ENCODE measurements at regions not wholly inside any gene's neighbourhood (a gene's known extent, or its start where the extent isn't known, plus 50 kb on each side); places are given as distances from the start of the nearest gene placed in this dataset.

- no peak overlapping the region for H3K4me3 ChIP-seq
- WGBS, 5 donors, result 48 to 71% (median 65%) methylated on average over 5 to 6 of the region's 6 CpGs
- intact Hi-C loops (cut with DNase I; ENCODE audit: low total_unique reads), result no loop called here
- DNase-seq, result no peak
- H3K4me1 ChIP-seq, result no peaks in the 10 kb centered on the region
- H3K36me3 ChIP-seq, result no peaks in the 10 kb centered on the region
- H3K27ac ChIP-seq, result no peak overlapping the region
- H3K27me3 ChIP-seq, result no peaks in the 10 kb centered on the region
- no peak for TF ChIP-seq EP300 (IDR thresholded peaks at IDR 0.05)
- no peak for TF ChIP-seq POLR2AphosphoS5 (IDR thresholded peaks at IDR 0.05)
- TF ChIP-seq POLR2A (IDR thresholded peaks at IDR 0.05), result no peak
- H3K9me3 ChIP-seq, result peaks cover 3 to 17% (median 11%) of the 10 kb centered on the region in 4 donors
Observed at GRCh38 chr14:104496095-104496494, 83.5 kb upstream of the C14orf180 start.

GRCh38 chr14:104499784-104500760, 79.5 kb upstream of the C14orf180 start:
- peaks cover 0 to under 1% (median 0%) of the 10 kb centered on the region in 3 donors for H3K27me3 ChIP-seq
- TF ChIP-seq CTCF (IDR thresholded peaks at IDR 0.05) (no peak), POLR2AphosphoS5 (IDR thresholded peaks at IDR 0.05) (no peak), EP300 (IDR thresholded peaks at IDR 0.05) (no peak), POLR2A (IDR thresholded peaks at IDR 0.05) (no peak)
- H3K4me3 ChIP-seq, result no peak overlapping the region
- no peaks in the 10 kb centered on the region for H3K4me1 ChIP-seq
- no peak for DNase-seq
- WGBS, 5 donors, result 82 to 89% (median 83%) methylated on average over 15 of the region's 15 CpGs
- peaks cover 11 to 32% (median 28%) of the 10 kb centered on the region in 4 donors for H3K9me3 ChIP-seq
- no peaks in the 10 kb centered on the region for H3K36me3 ChIP-seq
- H3K27ac ChIP-seq, result no peak overlapping the region
- intact Hi-C loops (cut with DNase I; ENCODE audit: low total_unique reads), result no loop called here

- Histone ChIP-seq H3K9me3 (peaks cover 8 to 24% (median 19%) of the 10 kb centered on the region in 4 donors), H3K36me3 (no peaks in the 10 kb centered on the region), H3K27ac (no peak overlapping the region), H3K27me3 (peaks cover 0 to 17% (median 0%) of the 10 kb centered on the region in 3 donors), H3K4me3 (no peak overlapping the region), H3K4me1 (no peaks in the 10 kb centered on the region)
- DNase-seq, result no peak
- WGBS, 5 donors, result 89 to 100% (median 97%) methylated on average over 1 of the region's 1 CpG
- intact Hi-C loops (cut with DNase I; ENCODE audit: low total_unique reads), result no loop called here
- TF ChIP-seq EP300 (IDR thresholded peaks at IDR 0.05) (no peak), POLR2AphosphoS5 (IDR thresholded peaks at IDR 0.05) (no peak), CTCF (IDR thresholded peaks at IDR 0.05) (no peak), POLR2A (IDR thresholded peaks at IDR 0.05) (no peak)
Observed at GRCh38 chr14:104502060-104502459, 77.5 kb upstream of the C14orf180 start.

- intact Hi-C loops (cut with DNase I; ENCODE audit: low total_unique reads), result no loop called here
- Histone ChIP-seq H3K4me3 (no peak overlapping the region), H3K4me1 (no peaks in the 10 kb centered on the region), H3K36me3 (no peaks in the 10 kb centered on the region), H3K27me3 (peaks cover 0 to 20% (median 0%) of the 10 kb centered on the region in 3 donors), H3K9me3 (peaks cover 8 to 31% (median 23%) of the 10 kb centered on the region in 4 donors), H3K27ac (no peak overlapping the region)
- no peak for DNase-seq
- 67 to 75% (median 72%) methylated on average over 6 of the region's 6 CpGs for WGBS, 5 donors
- TF ChIP-seq EP300 (IDR thresholded peaks at IDR 0.05) (no peak), CTCF (IDR thresholded peaks at IDR 0.05) (no peak), POLR2A (IDR thresholded peaks at IDR 0.05) (no peak), POLR2AphosphoS5 (IDR thresholded peaks at IDR 0.05) (no peak)
Observed at GRCh38 chr14:104503691-104504090, 75.9 kb upstream of the C14orf180 start.
